Caco-2 (cell line): ENCODE measurements at regions not wholly inside any gene's neighbourhood (a gene's known extent, or its start where the extent isn't known, plus 50 kb on each side); places are given as distances from the start of the nearest gene placed in this dataset.
"Not testable (repeated sequence)": the region's sequence is repeated elsewhere in the genome, so short reads cannot be mapped to it uniquely, and the experiment has no call there.

Source experiments
- BruUV-seq: library from RNA; stranded (reverse); fragments of 400-500 nt; replicated peaks from 2 replicates; lab custom pipeline; 2021; lab: Mats Ljungman, UMichigan
- CTCF ChIA-PET: fragments of 300-600 bp; sonication (Branson Sonifier 250); formaldehyde crosslinking; loops from one replicate; lab custom pipeline; 2022; ENCODE audit warnings: antibody characterized with exemption; lab: Charles Lee
- POLR2A ChIA-PET: fragments of 300-600 bp; sonication (Branson Sonifier 250); formaldehyde crosslinking; loops from one replicate; lab custom pipeline; 2022; ENCODE audit warnings: antibody characterized with exemption; lab: Charles Lee
- DNase-seq, 2 experiments: peaks; one replicate each; pipeline versions ENCODE4 v3.0.0 to v3.0.0-alpha.2; 2020 to 2022
- H3K27me3 ChIP-seq: replicated peaks from 2 replicates; pipeline ENCODE4 v1.6.0; 2011; ENCODE audit warnings: low read length; ENCODE audit not compliant: control insufficient read depth, insufficient read depth
- H3K36me3 ChIP-seq: 2 replicates; pipeline ENCODE4 v1.5.1; 2011; ENCODE audit warnings: low read length; ENCODE audit not compliant: control insufficient read depth, insufficient read depth
- H3K4me1 ChIP-seq: fragments of 250-450 bp; sonication (Bioruptor Pico); 2 replicates; pipeline ENCODE4 v1.5.1; 2020; ENCODE audit warnings: mild to moderate bottlenecking
- H3K4me3 ChIP-seq: 2 replicates; pipeline ENCODE4 v1.5.1; 2011; ENCODE audit warnings: low read depth, mild to moderate bottlenecking, control low read depth, low read length
- H3K9me3 ChIP-seq: fragments of 250-450 bp; sonication (Bioruptor Pico); 2 replicates; pipeline ENCODE4 v1.5.1; 2020; ENCODE audit warnings: mild to moderate bottlenecking, moderate library complexity
- H3K27ac Mint-ChIP-seq: one replicate; pipeline ENCODE4 v1.8.0; 2022; ENCODE audit warnings: mixed read lengths; ENCODE audit not compliant: unreplicated experiment
- H3K27me3 Mint-ChIP-seq: one replicate; pipeline ENCODE4 v1.8.0; 2022; ENCODE audit warnings: mixed read lengths; ENCODE audit not compliant: insufficient read depth, unreplicated experiment
- H3K36me3 Mint-ChIP-seq: one replicate; pipeline ENCODE4 v1.8.0; 2022; ENCODE audit warnings: mild to moderate bottlenecking, mixed read lengths; ENCODE audit not compliant: insufficient read depth, unreplicated experiment
- H3K4me1 Mint-ChIP-seq: one replicate; pipeline ENCODE4 v1.8.0; 2022; ENCODE audit warnings: low read depth, mixed read lengths; ENCODE audit not compliant: unreplicated experiment
- H3K4me3 Mint-ChIP-seq: one replicate; pipeline ENCODE4 v1.8.0; 2022; ENCODE audit warnings: mild to moderate bottlenecking, moderate library complexity, mixed read lengths; ENCODE audit not compliant: unreplicated experiment
- H3K9me3 Mint-ChIP-seq: one replicate; pipeline ENCODE4 v1.8.0; 2022; ENCODE audit warnings: mixed read lengths; ENCODE audit not compliant: unreplicated experiment
- intact Hi-C: fragments of 100-400 bp; cut with micrococcal nuclease; formaldehyde crosslinking; loops from one replicate; pipeline ENCODE4 v1.10.0; 2022; ENCODE audit not compliant: unreplicated experiment
- TF ChIP-seq, protein P1 (sequence below), 2 experiments: fragments of 200-600 bp in 1 of 2; IDR thresholded peaks; 1 replicate in 1 of 2; 2 replicates in 1 of 2; pipeline versions ENCODE4 v1.5.1 to v1.8.0; 2011 to 2022; ENCODE audit warnings: antibody characterized with exemption in 1 of 2, control low read depth in 1 of 2, inconsistent platforms in 1 of 2, low read depth in 1 of 2, low read length in 1 of 2, mild to moderate bottlenecking in 1 of 2, moderate library complexity in 1 of 2; ENCODE audit not compliant: insufficient read depth in 1 of 2, severe bottlenecking in 1 of 2, unreplicated experiment in 1 of 2

DNA sequence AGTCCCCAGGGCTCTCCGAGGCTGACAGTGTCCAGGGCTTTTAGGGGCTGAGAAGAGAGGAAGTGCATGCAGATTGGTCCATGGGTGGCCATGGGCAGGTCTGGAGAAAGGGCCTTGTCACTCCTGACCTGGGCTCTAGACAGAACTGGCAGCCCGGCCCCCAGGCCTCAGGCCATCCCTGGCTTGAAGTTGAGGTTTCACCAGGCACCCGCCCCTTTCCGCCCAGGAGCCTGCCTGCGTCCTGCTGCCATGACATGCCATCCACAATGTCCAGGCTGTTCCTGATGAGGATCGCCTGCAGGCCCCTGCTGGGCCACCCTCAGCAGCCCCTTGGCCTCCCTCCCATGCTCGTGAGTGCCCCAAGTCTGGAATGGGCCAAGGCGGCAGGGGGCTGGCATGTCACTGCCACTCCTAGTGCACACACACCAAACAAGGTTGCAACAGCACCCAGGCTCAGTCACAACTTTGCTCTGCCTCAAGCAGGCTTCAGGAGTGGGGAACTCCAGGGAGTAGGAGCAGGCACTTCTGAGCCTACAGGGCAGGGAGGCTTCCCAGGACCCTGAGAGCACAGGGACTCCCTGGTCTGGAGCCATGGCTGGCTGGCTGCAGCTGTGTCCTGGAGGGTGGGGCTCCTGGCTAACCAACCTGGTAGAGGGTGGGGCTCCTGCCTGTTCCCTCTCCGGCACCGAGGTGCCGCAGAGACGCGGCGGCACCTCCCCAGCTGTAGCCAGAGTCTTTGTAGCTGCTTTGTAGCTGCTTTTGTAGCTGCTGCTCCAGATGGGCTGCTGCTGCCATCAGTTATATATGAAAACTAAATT is 1457.1 kb upstream of the GBE1 start:
- no peak overlapping the region for H3K27ac Mint-ChIP-seq
- Histone ChIP-seq H3K36me3 (no peaks in the 10 kb centered on the region), H3K4me1 (no peaks in the 10 kb centered on the region), H3K9me3 (no peaks in the 10 kb centered on the region), H3K27me3 (no peaks in the 10 kb centered on the region), H3K4me3 (no peak overlapping the region)
- POLR2A ChIA-PET, result no interaction called here
- intact Hi-C loops, result no loop called here
- no peaks in the 10 kb centered on the region for H3K9me3 Mint-ChIP-seq
- BruUV-seq, result no TSS peak
- H3K4me1 Mint-ChIP-seq, result no peaks in the 10 kb centered on the region
- DNase-seq, result no peak
- H3K36me3 Mint-ChIP-seq, result no peaks in the 10 kb centered on the region
- CTCF ChIA-PET, result no interaction called here
- no peak overlapping the region for H3K4me3 Mint-ChIP-seq
- peaks cover 3% of the 10 kb centered on the region for H3K27me3 Mint-ChIP-seq
- TF ChIP-seq, protein P1, sequence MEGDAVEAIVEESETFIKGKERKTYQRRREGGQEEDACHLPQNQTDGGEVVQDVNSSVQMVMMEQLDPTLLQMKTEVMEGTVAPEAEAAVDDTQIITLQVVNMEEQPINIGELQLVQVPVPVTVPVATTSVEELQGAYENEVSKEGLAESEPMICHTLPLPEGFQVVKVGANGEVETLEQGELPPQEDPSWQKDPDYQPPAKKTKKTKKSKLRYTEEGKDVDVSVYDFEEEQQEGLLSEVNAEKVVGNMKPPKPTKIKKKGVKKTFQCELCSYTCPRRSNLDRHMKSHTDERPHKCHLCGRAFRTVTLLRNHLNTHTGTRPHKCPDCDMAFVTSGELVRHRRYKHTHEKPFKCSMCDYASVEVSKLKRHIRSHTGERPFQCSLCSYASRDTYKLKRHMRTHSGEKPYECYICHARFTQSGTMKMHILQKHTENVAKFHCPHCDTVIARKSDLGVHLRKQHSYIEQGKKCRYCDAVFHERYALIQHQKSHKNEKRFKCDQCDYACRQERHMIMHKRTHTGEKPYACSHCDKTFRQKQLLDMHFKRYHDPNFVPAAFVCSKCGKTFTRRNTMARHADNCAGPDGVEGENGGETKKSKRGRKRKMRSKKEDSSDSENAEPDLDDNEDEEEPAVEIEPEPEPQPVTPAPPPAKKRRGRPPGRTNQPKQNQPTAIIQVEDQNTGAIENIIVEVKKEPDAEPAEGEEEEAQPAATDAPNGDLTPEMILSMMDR (IDR thresholded peaks at IDR 0.05; ENCODE audit: insufficient read depth in 1 of 2, low read depth in 1 of 2, low read length in 1 of 2, severe bottlenecking in 1 of 2, unreplicated experiment in 1 of 2), result no peak

DNA sequence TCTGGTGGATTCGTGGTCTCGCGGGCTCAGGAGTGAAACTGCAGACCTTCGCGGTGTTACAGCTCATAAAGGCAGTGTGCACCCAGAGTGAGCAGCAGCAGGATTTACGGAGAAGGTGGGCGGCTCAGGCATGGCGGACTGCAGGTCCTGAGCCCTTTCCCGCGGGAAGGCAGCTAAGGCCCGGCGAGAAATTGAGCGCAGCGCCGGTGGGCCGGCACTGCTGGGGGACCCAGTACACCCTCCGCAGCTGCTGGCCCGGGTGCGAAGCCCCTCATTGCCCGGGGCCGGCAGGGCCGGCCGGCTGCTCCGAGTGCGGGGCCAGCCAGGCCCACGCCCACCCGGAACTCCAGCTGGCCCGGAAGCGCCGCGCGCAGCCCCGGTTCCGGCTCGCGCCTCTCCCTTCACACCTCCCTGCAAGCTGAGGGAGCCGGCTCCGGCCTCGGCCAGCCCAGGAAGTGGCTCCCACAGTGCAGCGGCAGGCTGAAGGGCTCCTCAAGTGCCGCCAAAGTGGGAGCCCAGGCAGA is 1456.2 kb upstream of the GBE1 start:
- H3K36me3 Mint-ChIP-seq, H3K4me1 ChIP-seq, H3K36me3 ChIP-seq, CTCF ChIA-PET, H3K9me3 ChIP-seq, H3K27ac Mint-ChIP-seq, H3K4me1 Mint-ChIP-seq, H3K9me3 Mint-ChIP-seq, POLR2A ChIA-PET, BruUV-seq, H3K27me3 ChIP-seq, intact Hi-C loops, DNase-seq, H3K27me3 Mint-ChIP-seq, H3K4me3 ChIP-seq, H3K4me3 Mint-ChIP-seq: not testable (repeated sequence)

DNA sequence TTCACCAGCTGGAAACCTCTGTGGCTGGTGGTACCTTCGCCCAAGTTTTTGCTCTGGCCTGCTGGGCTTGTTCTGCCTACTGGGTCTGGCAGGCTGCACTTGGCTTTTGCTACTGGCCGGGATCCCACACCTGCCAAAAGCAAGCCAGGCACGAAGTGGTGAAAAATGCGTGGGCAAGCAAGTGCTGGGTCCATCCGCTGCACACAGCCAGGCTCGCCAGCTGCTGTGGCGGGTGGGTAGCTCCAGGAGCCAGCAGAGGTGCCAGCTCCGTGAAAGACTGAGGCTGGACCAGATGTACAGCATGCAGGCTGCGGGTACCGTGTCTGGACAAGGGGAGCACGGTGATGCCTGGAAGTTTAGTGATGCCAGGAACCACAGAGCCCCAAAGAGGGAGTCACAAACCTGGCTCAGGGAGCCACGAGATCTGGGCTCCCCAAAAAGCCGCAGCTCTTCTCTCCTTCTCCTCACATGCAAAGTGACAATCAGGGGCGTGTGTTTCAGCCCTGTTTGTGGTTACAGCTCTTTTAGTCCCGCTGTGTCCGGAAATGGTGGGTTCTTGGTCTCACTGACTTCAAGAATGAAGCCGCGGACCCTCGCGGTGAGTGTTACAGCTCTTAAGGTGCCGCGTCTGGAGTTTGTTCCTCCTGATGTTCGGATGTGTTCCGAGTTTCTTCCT is 1455.6 kb upstream of the GBE1 start:
- no peaks in the 10 kb centered on the region for H3K27me3 ChIP-seq
- no TSS peak for BruUV-seq
- Mint-ChIP-seq H3K4me1 (no peaks in the 10 kb centered on the region), H3K4me3 (no peak overlapping the region), H3K9me3 (no peaks in the 10 kb centered on the region), H3K27me3 (peaks cover 3% of the 10 kb centered on the region), H3K27ac (no peak overlapping the region), H3K36me3 (no peaks in the 10 kb centered on the region)
- H3K9me3 ChIP-seq, result no peaks in the 10 kb centered on the region
- CTCF ChIA-PET, result no interaction called here
- TF ChIP-seq, protein P1 (IDR thresholded peaks at IDR 0.05; ENCODE audit: insufficient read depth in 1 of 2, low read depth in 1 of 2, low read length in 1 of 2, severe bottlenecking in 1 of 2, unreplicated experiment in 1 of 2), result no peak
- intact Hi-C loops, result no loop called here
- H3K36me3 ChIP-seq, result no peaks in the 10 kb centered on the region
- no peaks in the 10 kb centered on the region for H3K4me1 ChIP-seq
- POLR2A ChIA-PET, result no interaction called here
- no peak overlapping the region for H3K4me3 ChIP-seq
- no peak for DNase-seq
